Esophagus squamous epithelium (tissue), 4 donors: ENCODE measurements at regions not wholly inside any gene's neighbourhood (a gene's known extent, or its start where the extent isn't known, plus 50 kb on each side); places are given as distances from the start of the nearest gene placed in this dataset.

Source experiments
- POLR2A ChIP-seq, 4 donors: fragments of 450-650 bp; IDR thresholded peaks; one replicate each; pipeline ENCODE4 v1.6.1; 2017; ENCODE audit warnings: antibody characterized with exemption in 4 of 4, mild to moderate bottlenecking in 4 of 4, moderate library complexity in 3 of 4
- TF ChIP-seq, protein P1 (sequence below), 6 experiments: fragments of 450-650 bp in 4 of 6; fragments of 200-600 bp in 2 of 6; sonication (generic) in 2 of 6; IDR thresholded peaks; one replicate each; pipeline ENCODE4 v1.5.1; 2016 to 2019; ENCODE audit warnings: antibody characterized with exemption in 6 of 6, mild to moderate bottlenecking in 4 of 6, moderate library complexity in 4 of 6

- TF ChIP-seq, protein P1, sequence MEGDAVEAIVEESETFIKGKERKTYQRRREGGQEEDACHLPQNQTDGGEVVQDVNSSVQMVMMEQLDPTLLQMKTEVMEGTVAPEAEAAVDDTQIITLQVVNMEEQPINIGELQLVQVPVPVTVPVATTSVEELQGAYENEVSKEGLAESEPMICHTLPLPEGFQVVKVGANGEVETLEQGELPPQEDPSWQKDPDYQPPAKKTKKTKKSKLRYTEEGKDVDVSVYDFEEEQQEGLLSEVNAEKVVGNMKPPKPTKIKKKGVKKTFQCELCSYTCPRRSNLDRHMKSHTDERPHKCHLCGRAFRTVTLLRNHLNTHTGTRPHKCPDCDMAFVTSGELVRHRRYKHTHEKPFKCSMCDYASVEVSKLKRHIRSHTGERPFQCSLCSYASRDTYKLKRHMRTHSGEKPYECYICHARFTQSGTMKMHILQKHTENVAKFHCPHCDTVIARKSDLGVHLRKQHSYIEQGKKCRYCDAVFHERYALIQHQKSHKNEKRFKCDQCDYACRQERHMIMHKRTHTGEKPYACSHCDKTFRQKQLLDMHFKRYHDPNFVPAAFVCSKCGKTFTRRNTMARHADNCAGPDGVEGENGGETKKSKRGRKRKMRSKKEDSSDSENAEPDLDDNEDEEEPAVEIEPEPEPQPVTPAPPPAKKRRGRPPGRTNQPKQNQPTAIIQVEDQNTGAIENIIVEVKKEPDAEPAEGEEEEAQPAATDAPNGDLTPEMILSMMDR (IDR thresholded peaks at IDR 0.05), result no peak
- TF ChIP-seq POLR2A (IDR thresholded peaks at IDR 0.05), result no peak
Measured at GRCh38 chr14:104393898-104394381, 185.6 kb upstream of the C14orf180 start.
